LoVo (cell line): ENCODE measurements at regions not wholly inside any gene's neighbourhood (a gene's known extent, or its start where the extent isn't known, plus 50 kb on each side); places are given as distances from the start of the nearest gene placed in this dataset.

Experiments used
- DNase-seq: peaks from one replicate; pipeline ENCODE4 v3.0.0-alpha.2; 2016; ENCODE audit warnings: low spot score

DNA sequence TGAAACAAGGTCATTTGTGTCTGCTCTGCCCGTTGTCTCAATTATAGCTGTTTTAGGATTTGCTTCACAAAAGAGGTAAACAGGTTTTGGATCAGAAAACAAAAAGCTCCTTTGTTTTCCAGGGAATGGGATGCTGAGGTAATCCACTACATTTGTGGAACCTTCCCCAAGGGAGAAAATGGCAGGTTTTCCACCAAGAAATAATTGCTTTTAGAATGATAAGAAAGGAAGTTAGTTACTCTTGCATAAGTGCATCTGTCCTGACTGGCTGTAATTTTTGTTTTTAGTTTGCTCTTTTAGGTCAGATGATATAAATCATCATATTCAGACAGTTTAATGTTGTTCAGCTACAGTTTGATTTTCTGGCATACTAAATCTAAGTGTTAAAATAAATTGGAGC is 198.5 kb upstream of the COL8A1 start:
- no peak for DNase-seq

DNA sequence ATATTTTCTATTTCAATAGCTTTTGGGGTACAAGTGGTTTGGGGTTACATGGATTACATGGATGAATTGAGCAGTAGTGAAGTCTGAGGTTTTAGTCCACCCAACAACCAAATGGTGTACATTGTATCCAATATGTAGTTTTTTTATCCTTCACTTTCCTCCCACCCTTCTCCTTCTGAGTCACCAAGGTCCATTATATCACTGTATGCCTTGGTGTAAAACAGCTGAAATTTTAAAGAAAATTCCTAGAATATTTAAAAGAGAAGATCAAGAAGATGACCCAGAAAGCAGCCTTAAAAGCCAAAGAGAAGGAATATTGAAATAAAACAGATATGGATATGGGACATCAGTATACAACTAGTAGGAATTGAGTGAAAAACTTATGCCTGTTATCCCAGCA is 204.2 kb upstream of the COL8A1 start:
- DNase-seq = no peak

- DNase-seq = no peak
Measured at GRCh38 chr3:99430348-99431134, 207.9 kb upstream of the COL8A1 start.

GRCh38 chr3:99429502-99429901 is 208.9 kb upstream of the COL8A1 start:
- no peak for DNase-seq

DNA sequence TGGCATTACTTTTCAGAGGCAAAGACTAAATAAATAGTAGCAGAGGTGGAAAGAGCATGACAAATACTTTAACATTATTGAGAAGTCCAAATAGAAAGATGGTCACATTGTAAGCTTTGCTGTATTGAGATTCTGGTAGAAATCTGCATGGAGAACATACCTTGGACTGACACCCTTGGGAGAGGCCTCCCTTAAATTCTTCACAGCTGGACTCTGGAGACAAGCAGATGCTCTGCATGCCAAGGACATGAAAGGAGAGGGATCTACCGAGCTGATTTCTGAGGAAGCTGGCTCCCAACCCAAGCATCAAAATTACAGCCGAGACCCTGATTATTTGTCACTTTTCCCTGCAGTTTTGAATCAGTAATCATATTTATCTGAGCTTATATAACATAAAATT is 212.5 kb upstream of the COL8A1 start:
- DNase-seq = no peak

GRCh38 chr3:99419116-99419515 is 219.3 kb upstream of the COL8A1 start:
- no peak for DNase-seq

DNA sequence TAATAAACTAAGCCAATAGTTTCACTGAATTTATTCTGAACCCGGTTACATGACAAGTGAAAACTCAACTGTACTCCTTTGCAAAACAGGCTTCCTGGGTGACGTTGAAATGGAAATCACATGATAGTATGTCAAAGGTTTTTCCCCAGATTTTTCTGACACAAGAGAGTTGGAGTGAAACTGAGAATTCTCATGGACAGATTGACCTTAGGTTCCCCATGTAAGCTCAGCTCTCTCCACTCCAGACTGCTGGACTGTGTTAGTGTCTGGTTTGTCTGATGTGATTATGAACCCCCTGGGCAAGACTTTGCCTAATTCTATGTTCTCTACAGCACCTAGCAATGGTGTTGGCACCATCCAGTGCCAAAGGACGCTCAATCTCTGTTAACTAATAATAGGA is 219.7 kb upstream of the COL8A1 start:
- no peak for DNase-seq

GRCh38 chr3:99418209-99418635 is 220.2 kb upstream of the COL8A1 start:
- DNase-seq = no peak

- DNase-seq = no peak
Measured at GRCh38 chr3:99413504-99413903, 224.9 kb upstream of the COL8A1 start.

DNA sequence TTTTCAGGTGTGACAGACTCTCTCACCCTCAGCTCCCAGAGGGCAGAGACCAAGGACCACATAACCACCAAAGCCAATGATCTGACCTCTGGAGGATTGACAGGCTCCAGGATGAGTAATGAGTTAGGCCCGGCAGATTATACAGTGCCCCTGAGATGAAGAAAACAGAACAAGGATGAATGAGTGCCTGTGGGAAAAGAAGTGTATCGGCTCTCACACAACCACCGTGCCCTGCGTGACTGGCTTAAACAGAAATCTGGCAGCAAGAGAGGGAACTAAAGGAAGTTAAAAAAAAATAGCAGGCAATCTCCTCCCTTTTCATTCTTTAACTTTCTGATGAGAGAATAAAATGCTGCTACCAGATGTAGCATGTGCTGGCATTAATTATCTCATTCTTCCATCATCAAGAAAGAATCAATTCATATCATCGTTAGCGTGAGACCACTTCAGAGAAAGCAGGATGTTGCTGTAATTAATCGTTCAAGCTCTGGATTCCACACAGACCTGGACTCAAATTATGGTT is 227.5 kb upstream of the COL8A1 start:
- no peak for DNase-seq

GRCh38 chr3:99409961-99410360 is 228.4 kb upstream of the COL8A1 start:
- DNase-seq = no peak

DNA sequence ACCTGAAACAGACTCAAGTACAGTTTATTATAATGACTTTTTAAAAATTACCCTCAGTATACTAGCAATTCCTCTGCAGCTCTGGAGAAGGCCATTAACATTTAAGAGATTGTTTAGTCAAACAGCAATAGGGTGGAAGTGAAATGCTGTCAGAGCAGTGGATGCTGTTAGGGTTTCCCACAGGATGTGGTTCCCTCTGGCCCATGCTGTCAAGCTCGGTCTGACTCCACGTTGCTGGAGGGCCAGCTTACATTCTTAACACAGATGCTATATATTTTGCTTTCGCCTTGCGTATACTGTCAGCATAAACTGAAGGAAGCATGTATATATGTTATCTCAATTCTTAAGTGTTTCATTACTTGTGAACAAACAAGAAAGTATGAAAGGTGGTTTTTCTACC is 231.1 kb upstream of the COL8A1 start:
- DNase-seq = no peak

GRCh38 chr3:99402755-99403154 is 235.6 kb upstream of the COL8A1 start:
- DNase-seq = no peak

DNA sequence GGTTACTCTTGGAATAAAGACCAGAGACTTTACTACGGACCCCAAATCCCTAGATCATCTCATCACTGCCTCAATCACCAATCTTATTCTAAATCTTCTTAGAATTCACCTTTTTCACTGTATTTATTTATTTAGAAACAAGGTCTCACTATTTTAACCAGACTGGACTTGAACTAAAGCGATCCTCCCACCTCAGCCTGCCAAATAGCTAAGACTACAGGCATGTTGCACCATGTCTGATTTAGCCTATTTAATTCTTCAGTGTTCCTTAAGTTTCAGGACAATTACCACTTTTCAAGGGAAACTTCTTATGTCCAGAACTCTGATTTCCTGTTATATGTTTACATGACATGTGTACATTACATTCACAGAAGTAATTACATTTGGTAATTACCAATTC is 238.0 kb upstream of the COL8A1 start:
- DNase-seq = no peak

DNA sequence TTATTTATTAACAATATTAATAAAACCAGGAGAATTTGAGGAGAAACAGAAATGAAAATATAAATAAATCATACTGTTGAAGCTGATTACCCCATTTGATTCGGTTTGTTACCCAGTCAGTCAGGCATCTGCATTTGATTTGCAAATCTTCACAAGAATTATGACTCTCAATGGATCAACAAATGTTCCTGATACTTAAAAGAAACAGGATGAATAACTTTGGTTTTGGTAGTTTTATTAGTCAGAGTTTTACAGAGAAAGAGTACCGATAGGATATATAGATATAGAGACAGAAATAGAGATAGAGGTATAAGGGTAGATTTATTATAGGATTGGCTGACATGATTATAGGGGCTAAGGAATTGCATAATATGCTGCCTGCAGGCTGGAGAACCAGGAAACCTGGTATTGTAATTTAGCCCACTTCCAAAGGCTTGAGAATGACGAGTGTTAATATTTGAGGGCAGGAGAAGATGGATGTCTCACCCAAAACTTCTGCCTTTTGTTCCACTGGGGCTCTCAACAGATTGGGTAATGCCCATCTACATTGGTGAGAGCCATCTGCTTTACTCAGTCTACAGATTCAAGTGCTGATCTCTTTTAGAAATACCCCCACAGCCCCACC is 241.6 kb upstream of the COL8A1 start:
- DNase-seq = no peak

GRCh38 chr3:99394831-99395778 is 243.3 kb upstream of the COL8A1 start:
- DNase-seq = no peak

- no peak for DNase-seq
Measured at GRCh38 chr3:99393961-99394360, 244.4 kb upstream of the COL8A1 start.

GRCh38 chr3:99388780-99389179 is 249.6 kb upstream of the COL8A1 start:
- DNase-seq = no peak

GRCh38 chr3:99384596-99384995 is 253.8 kb upstream of the COL8A1 start:
- no peak for DNase-seq

DNA sequence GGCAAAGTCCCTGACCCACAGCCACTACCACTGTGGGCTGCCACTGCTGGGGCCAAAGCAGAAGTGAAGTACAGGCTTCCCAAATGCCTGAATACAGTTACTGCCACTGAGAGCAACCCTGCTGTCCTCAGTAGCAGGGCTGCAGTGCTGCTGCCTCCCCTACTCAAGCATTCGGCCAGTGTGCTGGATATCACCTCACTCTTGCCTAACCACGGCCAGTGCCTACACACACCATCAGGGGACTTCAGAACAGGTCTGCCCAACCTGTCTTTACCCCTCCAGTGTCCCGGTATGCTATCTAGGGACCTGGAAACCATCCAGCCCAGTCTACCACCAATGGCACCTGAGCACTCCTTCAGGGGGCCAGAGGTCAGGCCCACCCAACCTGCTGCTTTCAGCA is 261.5 kb upstream of the COL8A1 start:
- DNase-seq = no peak

DNA sequence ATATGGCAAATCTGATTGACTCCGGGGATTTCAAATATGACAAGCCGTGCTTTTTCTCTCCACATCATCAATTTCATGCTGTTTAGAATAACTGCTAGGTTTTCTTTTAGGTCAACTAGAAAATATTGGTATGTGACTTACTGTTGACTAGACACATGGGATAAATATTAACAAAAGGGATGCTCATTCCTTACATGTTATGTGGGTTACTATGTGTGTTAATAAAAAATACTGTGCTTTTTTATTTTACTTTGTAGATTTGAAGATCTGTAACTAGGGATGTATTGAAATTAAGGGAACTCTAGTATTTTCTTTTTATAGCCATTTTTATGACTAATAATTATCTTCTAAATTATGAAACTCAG is 264.6 kb upstream of the COL8A1 start:
- DNase-seq = no peak

DNA sequence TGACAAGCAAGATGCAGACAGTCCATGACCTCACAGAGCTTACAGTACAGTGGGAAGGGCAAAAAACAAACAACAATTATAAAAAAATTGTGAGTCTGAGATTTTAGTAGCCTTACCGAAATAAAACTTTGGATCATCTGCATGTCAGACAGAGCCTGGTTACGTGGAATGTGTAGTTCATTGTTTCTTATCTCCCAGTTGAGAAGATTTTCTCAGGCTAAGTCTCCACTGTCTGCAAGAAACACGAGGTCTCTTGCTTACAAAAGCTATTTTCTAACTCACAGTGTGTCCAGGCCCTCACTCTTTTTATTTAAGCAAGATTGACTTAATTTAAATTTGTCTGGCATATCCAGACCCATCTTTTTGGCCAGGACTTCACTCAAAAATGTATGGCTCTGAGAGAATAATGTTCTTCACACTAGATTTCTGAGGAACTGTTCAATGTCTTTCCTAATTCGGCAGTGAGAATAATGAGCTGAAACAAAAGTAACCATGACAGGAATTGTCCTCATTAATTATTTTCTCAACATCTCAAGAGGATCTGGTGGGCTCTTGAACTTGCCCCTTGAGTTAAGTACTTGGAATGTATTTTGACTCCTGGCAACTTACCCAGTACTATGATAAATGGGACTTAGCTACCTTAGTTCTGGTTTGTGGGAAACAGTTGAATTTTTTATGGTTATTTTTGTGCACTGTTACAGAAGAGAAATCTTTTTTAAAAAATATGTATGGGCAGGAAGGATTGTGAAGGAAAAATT is 265.1 kb upstream of the COL8A1 start:
- no peak for DNase-seq
